AG04449 (cell line): ENCODE measurements at regions not wholly inside any gene's neighbourhood (a gene's known extent, or its start where the extent isn't known, plus 50 kb on each side); places are given as distances from the start of the nearest gene placed in this dataset.

Experiments used
- CTCF ChIA-PET: fragments of 350-600 bp; formaldehyde crosslinking; extraction: SDS; loops from one replicate; lab custom pipeline; 2021; ENCODE audit warnings: antibody characterized with exemption; lab: Yijun Ruan, JAX
- POLR2A ChIA-PET: fragments of 400-600, 350-600 bp; formaldehyde crosslinking; extraction: SDS; loops from one replicate; lab custom pipeline; 2020; ENCODE audit warnings: antibody characterized with exemption, inconsistent platforms; lab: Yijun Ruan, JAX
- DNase-seq: peaks from one replicate; pipeline ENCODE4 v3.0.0-alpha.2; 2010; ENCODE audit warnings: low read depth, low spot score
- H3K4me3 ChIP-seq: 2 replicates; pipeline ENCODE4 v1.5.1; 2011; ENCODE audit warnings: low read depth, mild to moderate bottlenecking, control low read depth, low read length
- TF ChIP-seq, protein P1 (sequence below): IDR thresholded peaks from one replicate; pipeline ENCODE4 v1.5.1; 2011; ENCODE audit warnings: mild to moderate bottlenecking, moderate library complexity, low read length, control low read depth, inconsistent platforms; ENCODE audit not compliant: insufficient read depth; ENCODE audit errors: missing control alignments

DNA sequence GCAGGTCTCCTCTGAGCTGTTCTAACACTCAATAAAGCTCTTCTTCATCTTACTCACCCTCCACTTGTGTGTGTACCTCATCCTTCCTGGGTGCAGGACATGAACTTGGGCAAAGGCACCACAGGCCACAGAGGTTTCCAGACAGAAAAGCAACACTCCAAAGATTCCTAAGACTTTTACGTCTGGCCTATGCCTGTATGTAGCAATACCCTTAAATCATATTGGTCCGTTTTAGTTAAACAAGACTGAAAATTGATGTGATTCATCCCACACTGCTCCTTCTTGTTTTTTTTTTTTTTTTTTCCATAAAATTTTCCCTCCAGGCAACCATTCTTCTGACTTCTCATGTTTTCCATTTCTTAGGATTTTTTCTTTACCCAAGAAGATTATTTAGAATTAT, 404.3 kb downstream of the PID1 start:
- ChIA-PET POLR2A (no interaction called here), CTCF (no interaction called here)
- TF ChIP-seq, protein P1, sequence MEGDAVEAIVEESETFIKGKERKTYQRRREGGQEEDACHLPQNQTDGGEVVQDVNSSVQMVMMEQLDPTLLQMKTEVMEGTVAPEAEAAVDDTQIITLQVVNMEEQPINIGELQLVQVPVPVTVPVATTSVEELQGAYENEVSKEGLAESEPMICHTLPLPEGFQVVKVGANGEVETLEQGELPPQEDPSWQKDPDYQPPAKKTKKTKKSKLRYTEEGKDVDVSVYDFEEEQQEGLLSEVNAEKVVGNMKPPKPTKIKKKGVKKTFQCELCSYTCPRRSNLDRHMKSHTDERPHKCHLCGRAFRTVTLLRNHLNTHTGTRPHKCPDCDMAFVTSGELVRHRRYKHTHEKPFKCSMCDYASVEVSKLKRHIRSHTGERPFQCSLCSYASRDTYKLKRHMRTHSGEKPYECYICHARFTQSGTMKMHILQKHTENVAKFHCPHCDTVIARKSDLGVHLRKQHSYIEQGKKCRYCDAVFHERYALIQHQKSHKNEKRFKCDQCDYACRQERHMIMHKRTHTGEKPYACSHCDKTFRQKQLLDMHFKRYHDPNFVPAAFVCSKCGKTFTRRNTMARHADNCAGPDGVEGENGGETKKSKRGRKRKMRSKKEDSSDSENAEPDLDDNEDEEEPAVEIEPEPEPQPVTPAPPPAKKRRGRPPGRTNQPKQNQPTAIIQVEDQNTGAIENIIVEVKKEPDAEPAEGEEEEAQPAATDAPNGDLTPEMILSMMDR = no peak
- no peak for DNase-seq
- no peak overlapping the region for H3K4me3 ChIP-seq

DNA sequence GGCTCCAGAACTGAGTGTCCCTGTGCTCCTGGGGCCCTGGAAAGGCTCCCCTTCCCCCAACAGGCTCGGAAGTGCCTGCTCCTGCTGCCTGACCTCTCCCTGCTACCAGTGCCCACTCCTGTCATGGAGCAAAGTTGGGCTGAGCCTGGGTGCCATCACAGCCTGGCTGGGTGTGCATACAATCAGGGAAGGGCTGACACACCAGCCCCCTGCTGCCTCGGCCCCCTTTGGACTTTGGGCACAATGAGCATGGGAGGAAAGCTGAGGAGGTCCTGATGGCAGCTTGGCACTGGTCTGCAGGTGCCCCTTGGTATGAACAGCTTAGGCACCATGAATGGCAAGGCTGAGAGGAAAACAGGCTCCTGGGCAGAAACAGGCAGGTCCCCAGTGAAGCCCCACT, 405.0 kb downstream of the PID1 start:
- H3K4me3 ChIP-seq = no peak overlapping the region
- ChIA-PET CTCF (no interaction called here), POLR2A (no interaction called here)
- TF ChIP-seq, protein P1 = no peak
- DNase-seq = no peak

GRCh38 chr2:228864131-228864530, 407.0 kb downstream of the PID1 start:
- TF ChIP-seq, protein P1 = no peak
- no peak overlapping the region for H3K4me3 ChIP-seq
- CTCF ChIA-PET = no interaction called here
- POLR2A ChIA-PET = no interaction called here
- DNase-seq = no peak

GRCh38 chr2:228860601-228861285, 410.3 kb downstream of the PID1 start:
- ChIA-PET CTCF (no interaction called here), POLR2A (no interaction called here)
- no peak for DNase-seq
- no peak overlapping the region for H3K4me3 ChIP-seq
- TF ChIP-seq, protein P1 = no peak

DNA sequence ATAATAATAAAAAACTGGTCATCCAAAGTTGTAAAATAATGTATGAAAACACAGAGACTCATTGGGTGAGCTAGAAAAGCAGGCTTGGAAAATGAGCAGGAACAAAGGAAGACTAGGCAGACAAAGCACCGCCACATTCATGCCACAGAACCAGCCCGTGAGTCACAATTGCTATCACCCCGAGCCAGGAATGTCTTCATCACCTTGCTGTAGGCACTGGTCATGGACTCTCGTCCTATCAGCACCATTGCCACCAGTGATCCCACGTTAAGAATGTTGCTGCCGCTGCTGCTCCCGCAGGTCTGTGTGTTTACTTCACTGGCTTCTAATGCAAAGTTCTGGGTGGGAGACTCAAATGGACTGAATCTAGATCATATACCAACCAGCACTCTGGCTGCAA, 417.9 kb downstream of the PID1 start:
- TF ChIP-seq, protein P1 = no peak
- DNase-seq = no peak
- CTCF ChIA-PET = no interaction called here
- H3K4me3 ChIP-seq = no peak overlapping the region
- POLR2A ChIA-PET = no interaction called here

GRCh38 chr2:228848638-228849037, 422.4 kb downstream of the PID1 start:
- no peak overlapping the region for H3K4me3 ChIP-seq
- DNase-seq = no peak
- CTCF ChIA-PET = no interaction called here
- POLR2A ChIA-PET = no interaction called here
- TF ChIP-seq, protein P1 = no peak
